HG03108 (cell line): ENCODE measurements at regions not wholly inside any gene's neighbourhood (a gene's known extent, or its start where the extent isn't known, plus 50 kb on each side); places are given as distances from the start of the nearest gene placed in this dataset.
"Not testable (repeated sequence)": the region's sequence is repeated elsewhere in the genome, so short reads cannot be mapped to it uniquely, and the experiment has no call there.

Experiments
- ATAC-seq: cut with Tn5 transposase; IDR thresholded peaks from one replicate; pipeline ENCODE4 v1.9.1; 2021; ENCODE audit warnings: moderate library complexity; ENCODE audit not compliant: unreplicated experiment

- no peak for ATAC-seq
Measured at GRCh38 chr1:198967566-198967965, 328.7 kb downstream of the PTPRC start.

GRCh38 chr1:198968866-198969265 is 330.0 kb downstream of the PTPRC start:
- ATAC-seq, result no peak

- ATAC-seq, result no peak
Measured at GRCh38 chr1:198969981-198970380, 331.1 kb downstream of the PTPRC start.

GRCh38 chr1:198970916-198971315 is 332.1 kb downstream of the PTPRC start:
- ATAC-seq, result no peak

- no peak for ATAC-seq
Measured at GRCh38 chr1:198977909-198978308, 339.1 kb downstream of the PTPRC start.

GRCh38 chr1:198978523-198978922 is 339.7 kb downstream of the PTPRC start:
- no peak for ATAC-seq

GRCh38 chr1:198986036-198986435 is 347.2 kb downstream of the PTPRC start:
- ATAC-seq, result no peak

- ATAC-seq, result no peak
Measured at GRCh38 chr1:198986442-198986841, 347.6 kb downstream of the PTPRC start.

- ATAC-seq, result no peak
Measured at GRCh38 chr1:199002661-199003060, 363.8 kb downstream of the PTPRC start.

GRCh38 chr1:199007423-199007822 is 368.6 kb downstream of the PTPRC start:
- ATAC-seq, result no peak

GRCh38 chr1:199009447-199009846 is 370.6 kb downstream of the PTPRC start:
- ATAC-seq, result no peak

GRCh38 chr1:199010492-199010891 is 371.7 kb downstream of the PTPRC start:
- no peak for ATAC-seq

GRCh38 chr1:199010933-199011332 is 372.1 kb downstream of the PTPRC start:
- no peak for ATAC-seq

- no peak for ATAC-seq
Measured at GRCh38 chr1:199015799-199016198, 377.0 kb downstream of the PTPRC start.

- ATAC-seq, result no peak
Measured at GRCh38 chr1:199018471-199019135, 379.8 kb downstream of the PTPRC start.

- no peak for ATAC-seq
Measured at GRCh38 chr1:199020051-199020450, 381.2 kb downstream of the PTPRC start.

GRCh38 chr1:199020904-199021303 is 382.1 kb downstream of the PTPRC start:
- ATAC-seq, result no peak

GRCh38 chr1:199029401-199029800 is 390.6 kb downstream of the PTPRC start:
- ATAC-seq, result no peak

GRCh38 chr1:199029855-199030254 is 391.0 kb downstream of the PTPRC start:
- ATAC-seq, result no peak

GRCh38 chr1:199030541-199030940 is 391.7 kb downstream of the PTPRC start:
- not testable (repeated sequence) for ATAC-seq

- not testable (repeated sequence) for ATAC-seq
Measured at GRCh38 chr1:199031170-199031569, 392.3 kb downstream of the PTPRC start.

GRCh38 chr1:199032479-199032878 is 393.6 kb downstream of the PTPRC start:
- not testable (repeated sequence) for ATAC-seq

GRCh38 chr1:199033661-199034060 is 394.8 kb downstream of the PTPRC start:
- ATAC-seq, result no peak
